Ovary (tissue), 7 donors: ENCODE measurements at regions not wholly inside any gene's neighbourhood (a gene's known extent, or its start where the extent isn't known, plus 50 kb on each side); places are given as distances from the start of the nearest gene placed in this dataset.

Source experiments
- DNase-seq, 5 donors: peaks; one replicate each; pipeline ENCODE4 v3.0.0-alpha.2; 2019 to 2020
- H3K27ac ChIP-seq, 2 donors: fragments of 200-600 bp; one replicate each; pipeline versions ENCODE4 v1.5.1 to v1.8.0; 2019 to 2022
- H3K27me3 ChIP-seq: fragments of 200-600 bp; one replicate; pipeline ENCODE4 v1.8.0; 2022
- H3K36me3 ChIP-seq: fragments of 200-600 bp; sonication (generic); one replicate; pipeline ENCODE4 v1.5.1; 2019
- H3K4me1 ChIP-seq: one replicate; pipeline ENCODE4 v1.8.1; 2013; ENCODE audit warnings: mild to moderate bottlenecking, moderate library complexity; ENCODE audit not compliant: insufficient read depth
- H3K4me3 ChIP-seq: fragments of 200-600 bp; sonication (generic); one replicate; pipeline ENCODE4 v1.5.1; 2017
- H3K9me3 ChIP-seq, 2 donors: fragments of 200-600 bp in 1 of 2; sonication (generic) in 1 of 2; one replicate each; pipeline versions ENCODE4 v1.5.1 to v1.8.1; 2013 to 2019; ENCODE audit warnings: mild to moderate bottlenecking in 1 of 2, moderate library complexity in 1 of 2
- CTCF ChIP-seq, 3 donors: fragments of 450-650 bp in 2 of 3; fragments of 200-600 bp in 1 of 3; IDR thresholded peaks; one replicate each; pipeline versions ENCODE4 v1.5.1 to v1.8.0; 2016 to 2022; ENCODE audit warnings: antibody characterized with exemption in 3 of 3, mild to moderate bottlenecking in 1 of 3
- EP300 ChIP-seq: sonication (generic); formaldehyde crosslinking; IDR thresholded peaks from one replicate; pipeline ENCODE4 v1.6.1; 2017; ENCODE audit warnings: antibody characterized with exemption
- POLR2A ChIP-seq: fragments of 450-650 bp; IDR thresholded peaks from one replicate; pipeline ENCODE4 v1.6.1; 2017; ENCODE audit warnings: antibody characterized with exemption, mild to moderate bottlenecking, moderate library complexity
- WGBS, 3 donors: extraction: QIAGEN DNeasy Blood & Tissue Kit in 1 of 3; methylation state at CpG; one replicate each; pipeline versions ENCODE4 v1.1.5 to v1.1.7; 2013 to 2017; 5-methylcytosine and 5-hydroxymethylcytosine counted together
- intact Hi-C, 4 donors: fragments of 100-400 bp; cut with DNase I; formaldehyde crosslinking; loops; one replicate each; pipeline versions ENCODE4 v1.11.0 to v1.15.1; 2022 to 2023
- donor health status: DM: no; HTN: no; CAD: no; lungs with moderate emphysema.
- donor health status: DM: no; HTN: no; CAD: no.
- donor health status: Bipolar disorder and iron deficiency.
- donor health status: DM: no; HTN: no; CAD: no.
- donor health status: DM: yes; HTN: yes; CAD: no.

DNA sequence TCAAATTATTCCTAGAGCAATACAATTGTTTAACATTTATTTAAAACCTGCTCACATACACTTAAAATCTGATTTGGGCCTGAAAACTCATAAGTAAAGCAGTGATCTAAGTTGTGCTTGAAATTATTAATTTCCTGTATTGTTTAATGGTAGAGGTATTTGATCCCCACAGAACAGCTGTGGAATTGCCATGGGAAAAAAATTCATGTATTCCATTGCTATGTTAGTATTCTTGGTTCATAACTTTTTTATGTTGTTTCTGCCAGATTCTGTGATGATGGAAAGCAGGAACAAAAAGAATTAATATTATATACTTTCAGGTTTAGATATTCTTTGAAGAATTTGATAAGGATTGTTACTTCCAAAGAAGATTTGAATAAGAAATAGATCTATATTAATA, 831.5 kb upstream of the NR2F2 start:
- DNase-seq: no peak
- Histone ChIP-seq H3K4me3 (no peak overlapping the region), H3K27ac (no peak overlapping the region), H3K36me3 (no peaks in the 10 kb centered on the region), H3K4me1 (peaks cover 7% of the 10 kb centered on the region), H3K27me3 (no peaks in the 10 kb centered on the region), H3K9me3 (no peaks in the 10 kb centered on the region)
- TF ChIP-seq EP300 (no peak), CTCF (IDR thresholded peaks at IDR 0.05) (no peak), POLR2A (no peak)
- intact Hi-C loops: no loop called here

DNA sequence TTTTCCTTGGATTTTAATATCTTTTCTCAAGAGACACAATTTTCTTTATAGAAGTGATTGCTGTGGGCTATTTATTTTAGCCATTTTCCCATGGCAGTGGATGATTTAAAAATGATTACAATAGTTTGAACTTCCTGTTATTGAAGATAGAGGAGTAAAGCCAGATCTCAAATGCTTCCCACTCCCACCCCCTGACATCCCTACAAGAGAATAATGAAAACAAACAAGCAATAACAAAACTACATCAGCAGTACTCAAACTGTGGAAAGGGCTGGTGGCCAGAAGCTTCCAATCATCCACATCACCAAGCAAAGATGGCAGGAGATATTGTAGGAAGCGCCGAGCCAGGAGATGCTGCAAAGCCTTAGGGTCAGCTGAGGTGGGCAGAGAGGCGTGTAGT, 831.1 kb upstream of the NR2F2 start:
- WGBS, 3 donors: 59 to 81% (median 72%) methylated on average over 3 of the region's 3 CpGs
- no peak for TF ChIP-seq EP300
- TF ChIP-seq CTCF (IDR thresholded peaks at IDR 0.05): no peak
- no peak for TF ChIP-seq POLR2A

GRCh38 chr15:95501865-95502264, 828.6 kb upstream of the NR2F2 start:
- Histone ChIP-seq H3K4me1 (peaks cover 1% of the 10 kb centered on the region), H3K36me3 (no peaks in the 10 kb centered on the region), H3K4me3 (no peak overlapping the region), H3K9me3 (no peaks in the 10 kb centered on the region), H3K27ac (no peak overlapping the region), H3K27me3 (no peaks in the 10 kb centered on the region)
- no peak for DNase-seq
- TF ChIP-seq EP300: no peak
- TF ChIP-seq CTCF (IDR thresholded peaks at IDR 0.05): no peak
- TF ChIP-seq POLR2A: no peak
- intact Hi-C loops: no loop called here

More for the DNA sequence above, 831.1 kb upstream of the NR2F2 start:
- intact Hi-C loops: no loop called here
- no peaks in the 10 kb centered on the region for H3K36me3 ChIP-seq
- H3K27ac ChIP-seq: no peak overlapping the region
- no peak overlapping the region for H3K4me3 ChIP-seq
- H3K9me3 ChIP-seq: no peaks in the 10 kb centered on the region
- DNase-seq: no peak
- no peaks in the 10 kb centered on the region for H3K27me3 ChIP-seq
- H3K4me1 ChIP-seq: peaks cover 4% of the 10 kb centered on the region

DNA sequence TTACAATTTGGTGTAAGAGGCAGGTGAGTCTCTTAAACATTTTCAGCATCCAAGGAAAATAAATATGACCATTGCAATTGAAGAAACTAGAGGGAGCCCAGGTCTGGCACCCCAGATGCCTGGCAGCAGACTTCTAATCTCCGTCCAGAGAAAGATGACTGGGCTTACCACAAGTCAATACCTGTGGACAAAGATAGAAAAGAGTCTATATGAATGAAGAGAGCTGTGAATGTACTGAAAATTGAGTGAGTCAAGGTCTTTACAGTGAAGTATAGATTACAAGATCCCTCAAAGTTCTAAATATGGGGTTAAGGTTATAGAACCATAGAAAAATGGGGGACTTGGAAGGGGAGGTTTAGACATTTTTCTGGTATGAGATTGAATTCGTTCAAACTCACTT, 827.4 kb upstream of the NR2F2 start:
- H3K4me3 ChIP-seq: no peak overlapping the region
- 93 to 94% (median 94%) methylated on average over 2 of the region's 2 CpGs for WGBS, 3 donors
- intact Hi-C loops: no loop called here

More for the DNA sequence above, 827.4 kb upstream of the NR2F2 start:
- Histone ChIP-seq H3K9me3 (no peaks in the 10 kb centered on the region), H3K27me3 (no peaks in the 10 kb centered on the region), H3K36me3 (no peaks in the 10 kb centered on the region), H3K4me1 (peaks cover 1% of the 10 kb centered on the region), H3K27ac (no peak overlapping the region)
- DNase-seq: no peak
- TF ChIP-seq EP300: no peak
- no peak for TF ChIP-seq CTCF (IDR thresholded peaks at IDR 0.05)
- no peak for TF ChIP-seq POLR2A
